GM12872 (cell line): ENCODE measurements at regions not wholly inside any gene's neighbourhood (a gene's known extent, or its start where the extent isn't known, plus 50 kb on each side); places are given as distances from the start of the nearest gene placed in this dataset.

Experiments used
- TF ChIP-seq, protein P1 (sequence below): IDR thresholded peaks from 3 replicates; pipeline ENCODE4 v1.5.1; 2011; ENCODE audit warnings: low read depth, mild to moderate bottlenecking, low read length, moderate library complexity; ENCODE audit not compliant: insufficient read depth

- TF ChIP-seq, protein P1, sequence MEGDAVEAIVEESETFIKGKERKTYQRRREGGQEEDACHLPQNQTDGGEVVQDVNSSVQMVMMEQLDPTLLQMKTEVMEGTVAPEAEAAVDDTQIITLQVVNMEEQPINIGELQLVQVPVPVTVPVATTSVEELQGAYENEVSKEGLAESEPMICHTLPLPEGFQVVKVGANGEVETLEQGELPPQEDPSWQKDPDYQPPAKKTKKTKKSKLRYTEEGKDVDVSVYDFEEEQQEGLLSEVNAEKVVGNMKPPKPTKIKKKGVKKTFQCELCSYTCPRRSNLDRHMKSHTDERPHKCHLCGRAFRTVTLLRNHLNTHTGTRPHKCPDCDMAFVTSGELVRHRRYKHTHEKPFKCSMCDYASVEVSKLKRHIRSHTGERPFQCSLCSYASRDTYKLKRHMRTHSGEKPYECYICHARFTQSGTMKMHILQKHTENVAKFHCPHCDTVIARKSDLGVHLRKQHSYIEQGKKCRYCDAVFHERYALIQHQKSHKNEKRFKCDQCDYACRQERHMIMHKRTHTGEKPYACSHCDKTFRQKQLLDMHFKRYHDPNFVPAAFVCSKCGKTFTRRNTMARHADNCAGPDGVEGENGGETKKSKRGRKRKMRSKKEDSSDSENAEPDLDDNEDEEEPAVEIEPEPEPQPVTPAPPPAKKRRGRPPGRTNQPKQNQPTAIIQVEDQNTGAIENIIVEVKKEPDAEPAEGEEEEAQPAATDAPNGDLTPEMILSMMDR = no peak
Observed at GRCh38 chr9:21533597-21533996, 51.5 kb upstream of the IFNE start.

DNA sequence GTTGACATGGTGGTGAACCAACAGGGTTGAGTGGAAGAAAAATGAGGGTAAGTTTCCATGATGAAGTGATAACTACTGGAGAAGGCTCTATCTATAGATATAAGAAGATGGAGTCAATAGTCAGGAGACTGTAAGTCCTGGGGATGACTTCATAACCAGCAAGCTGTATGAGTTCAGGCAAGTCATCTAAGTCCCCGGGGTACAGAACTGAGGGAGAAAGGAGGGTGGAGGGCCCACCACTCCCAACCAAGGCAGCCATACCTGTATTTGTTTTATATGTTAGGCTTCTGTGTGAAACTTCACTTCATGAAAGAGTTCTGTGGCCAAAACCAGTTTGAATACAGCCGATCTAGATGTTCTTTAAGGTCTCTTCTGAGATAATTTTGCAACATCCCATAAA, 53.3 kb upstream of the IFNE start:
- TF ChIP-seq, protein P1 = no peak

DNA sequence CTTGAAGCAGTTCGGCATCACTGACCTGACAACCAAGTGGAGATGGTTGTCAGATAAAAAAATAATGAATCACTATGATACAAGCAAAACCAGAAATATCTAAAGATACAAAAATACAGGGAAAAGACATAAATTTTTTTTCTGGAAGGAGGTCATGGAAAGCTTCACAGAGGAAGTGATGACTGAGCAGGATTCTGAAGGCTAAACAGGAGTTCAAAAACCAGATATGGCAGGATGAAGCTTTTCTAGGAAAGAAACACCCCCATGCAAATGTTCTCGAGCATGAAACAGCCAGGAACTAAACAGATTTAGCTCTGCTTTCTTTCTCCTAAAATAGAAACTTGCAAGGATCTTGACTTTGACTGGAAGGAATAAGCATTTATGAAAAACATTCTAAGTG, 60.7 kb upstream of the IFNE start:
- TF ChIP-seq, protein P1 = no peak

DNA sequence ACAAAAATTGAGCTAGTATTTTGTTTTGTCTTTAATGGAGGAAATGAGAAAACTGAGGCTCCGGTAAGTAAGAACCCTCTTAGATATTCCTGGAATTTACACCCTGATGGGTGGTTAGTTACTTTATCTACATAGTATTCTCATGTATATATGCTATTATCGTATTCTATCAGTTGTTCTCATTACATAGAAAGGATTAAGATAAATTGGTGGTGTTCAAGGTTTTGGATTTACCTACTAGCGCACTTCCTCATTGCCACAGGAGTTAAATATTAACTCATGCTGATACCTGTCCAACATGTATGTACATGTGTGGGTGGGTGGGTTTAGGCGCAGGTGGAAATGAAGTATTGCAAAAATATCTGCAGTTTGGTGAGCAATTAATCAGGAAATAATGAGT, 61.1 kb upstream of the IFNE start:
- TF ChIP-seq, protein P1 = no peak

GRCh38 chr9:21546949-21547348, 64.8 kb upstream of the IFNE start:
- TF ChIP-seq, protein P1 = no peak

- TF ChIP-seq, protein P1 = no peak
Observed at GRCh38 chr9:21549251-21549765, 67.2 kb upstream of the IFNE start.

DNA sequence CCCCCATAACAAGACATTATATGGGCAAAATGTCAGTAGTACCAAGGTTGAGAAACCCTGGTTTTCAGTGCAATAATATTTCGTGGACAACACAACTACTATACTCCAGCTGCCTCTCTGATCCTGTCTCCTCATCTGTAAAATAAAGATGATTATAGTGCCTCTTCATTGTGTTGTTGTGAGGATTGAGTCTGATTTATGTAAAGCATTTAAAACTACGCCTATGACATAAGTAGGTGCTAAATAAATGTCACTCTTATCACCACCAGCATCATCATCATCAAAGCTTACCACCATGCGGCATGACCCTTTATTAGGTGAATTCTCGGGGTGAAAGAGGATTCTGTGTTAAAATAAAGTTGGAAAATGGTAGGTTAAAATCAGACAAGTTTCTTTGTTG, 67.8 kb upstream of the IFNE start:
- TF ChIP-seq, protein P1 = no peak
